LoVo (cell line): ENCODE measurements at regions not wholly inside any gene's neighbourhood (a gene's known extent, or its start where the extent isn't known, plus 50 kb on each side); places are given as distances from the start of the nearest gene placed in this dataset.

ENCODE experiments used
- DNase-seq: peaks from one replicate; pipeline ENCODE4 v3.0.0-alpha.2; 2016; ENCODE audit warnings: low spot score

GRCh38 chr10:121032460-121032859 lies 181.3 kb downstream of the WDR11 start:
- DNase-seq: no peak

GRCh38 chr10:121033366-121033765 lies 182.2 kb downstream of the WDR11 start:
- DNase-seq: no peak

- no peak for DNase-seq
These were observed 185.3 kb downstream of the WDR11 start for GRCh38 chr10:121036431-121036830.

GRCh38 chr10:121041499-121041898 lies 190.3 kb downstream of the WDR11 start:
- no peak for DNase-seq

- DNase-seq: no peak
These were observed 190.7 kb downstream of the WDR11 start for GRCh38 chr10:121041906-121042305.

- no peak for DNase-seq
These were observed 191.2 kb downstream of the WDR11 start for GRCh38 chr10:121042342-121042741.

- DNase-seq: no peak
These were observed 192.1 kb downstream of the WDR11 start for GRCh38 chr10:121043124-121043849.

GRCh38 chr10:121048749-121049148 lies 197.6 kb downstream of the WDR11 start:
- DNase-seq: peak; percentile 40

GRCh38 chr10:121049489-121049888 lies 198.3 kb downstream of the WDR11 start:
- DNase-seq: no peak

- DNase-seq: no peak
These were observed 198.8 kb downstream of the WDR11 start for GRCh38 chr10:121049923-121050322.

- no peak for DNase-seq
These were observed 200.0 kb downstream of the WDR11 start for GRCh38 chr10:121051171-121051570.

- no peak for DNase-seq
These were observed 200.6 kb downstream of the WDR11 start for GRCh38 chr10:121051696-121052279.

GRCh38 chr10:121053151-121053550 lies 202.0 kb downstream of the WDR11 start:
- no peak for DNase-seq

- DNase-seq: no peak
These were observed 203.7 kb downstream of the WDR11 start for GRCh38 chr10:121054874-121055273.

GRCh38 chr10:121057269-121057668 lies 206.1 kb downstream of the WDR11 start:
- no peak for DNase-seq

GRCh38 chr10:121058082-121058481 lies 206.9 kb downstream of the WDR11 start:
- DNase-seq: no peak

- no peak for DNase-seq
These were observed 208.2 kb downstream of the WDR11 start for GRCh38 chr10:121059351-121059750.

- no peak for DNase-seq
These were observed 211.0 kb downstream of the WDR11 start for GRCh38 chr10:121062115-121062514.

- DNase-seq: no peak
These were observed 212.6 kb downstream of the WDR11 start for GRCh38 chr10:121063744-121064143.

- no peak for DNase-seq
These were observed 213.3 kb downstream of the WDR11 start for GRCh38 chr10:121064491-121064890.

- DNase-seq: no peak
These were observed 214.2 kb downstream of the WDR11 start for GRCh38 chr10:121065330-121065729.

- DNase-seq: no peak
These were observed 218.1 kb downstream of the WDR11 start for GRCh38 chr10:121069061-121069850.
